Endodermal cell (in vitro differentiated cells): ENCODE measurements at regions not wholly inside any gene's neighbourhood (a gene's known extent, or its start where the extent isn't known, plus 50 kb on each side); places are given as distances from the start of the nearest gene placed in this dataset.
"Not testable (repeated sequence)": the region's sequence is repeated elsewhere in the genome, so short reads cannot be mapped to it uniquely, and the experiment has no call there.

Experiments
- DNase-seq: peaks from one replicate; pipeline ENCODE4 v3.0.0-alpha.2; 2017
- H3K27ac ChIP-seq: 2 replicates; pipeline ENCODE4 v1.5.1; 2013; ENCODE audit warnings: mild to moderate bottlenecking, low read depth, low read length, moderate library complexity
- H3K27me3 ChIP-seq: 2 replicates; pipeline ENCODE4 v1.6.1; 2013; ENCODE audit warnings: mild to moderate bottlenecking, low read length, moderate library complexity; ENCODE audit not compliant: insufficient read depth, control insufficient read depth, poor library complexity, severe bottlenecking
- H3K36me3 ChIP-seq: 2 replicates; pipeline ENCODE4 v1.7.0; 2013; ENCODE audit warnings: mild to moderate bottlenecking, low read length, moderate library complexity; ENCODE audit not compliant: control insufficient read depth, insufficient read depth
- H3K4me1 ChIP-seq: one replicate; pipeline ENCODE4 v1.7.0; 2013; ENCODE audit warnings: low read length; ENCODE audit not compliant: control insufficient read depth, insufficient read depth
- H3K4me3 ChIP-seq: 2 replicates; pipeline ENCODE4 v1.5.1; 2013; ENCODE audit warnings: mild to moderate bottlenecking, low read length, moderate library complexity
- H3K9ac ChIP-seq: 2 replicates; pipeline ENCODE4 v1.6.1; 2013; ENCODE audit warnings: mild to moderate bottlenecking, low read length, moderate library complexity; ENCODE audit not compliant: poor library complexity, severe bottlenecking; ENCODE audit errors: extremely low read depth
- H3K9me3 ChIP-seq: 2 replicates; pipeline ENCODE4 v1.6.1; 2013; ENCODE audit warnings: mild to moderate bottlenecking, low read length, moderate library complexity; ENCODE audit not compliant: control insufficient read depth
- H3K27ac Mint-ChIP-seq: 2 replicates; pipeline ENCODE4 v1.8.0; 2020; ENCODE audit warnings: mixed read lengths
- H3K27me3 Mint-ChIP-seq: 2 replicates; pipeline ENCODE4 v1.8.0; 2021; ENCODE audit warnings: mild to moderate bottlenecking, mixed read lengths; ENCODE audit not compliant: insufficient read depth
- H3K36me3 Mint-ChIP-seq: 2 replicates; pipeline ENCODE4 v1.8.0; 2020; ENCODE audit warnings: low read depth, mixed read lengths
- H3K4me1 Mint-ChIP-seq: 2 replicates; pipeline ENCODE4 v1.8.0; 2020; ENCODE audit warnings: mixed read lengths
- H3K4me3 Mint-ChIP-seq: 2 replicates; pipeline ENCODE4 v1.8.0; 2020; ENCODE audit warnings: mild to moderate bottlenecking, moderate library complexity, mixed read lengths
- H3K9me3 Mint-ChIP-seq: 2 replicates; pipeline ENCODE4 v1.8.0; 2020; ENCODE audit warnings: mild to moderate bottlenecking, mixed read lengths
- CTCF ChIP-seq: fragments of 200-600 bp; sonication (generic); conservative IDR thresholded peaks from 2 replicates; pipeline ENCODE4 v1.5.0; 2021; ENCODE audit warnings: antibody characterized with exemption, mild to moderate bottlenecking
- WGBS, 2 experiments: methylation state at CpG; one replicate each; pipeline versions ENCODE4 v1.1.5 to v1.1.7; 2013; ENCODE audit warnings: missing lambda C conversion rate in 2 of 2, mixed read lengths in 1 of 2; ENCODE audit not compliant: insufficient coverage in 1 of 2, insufficient read length in 1 of 2; 5-methylcytosine and 5-hydroxymethylcytosine counted together

GRCh38 chr17:53218723-53219122 is 604.0 kb upstream of the KIF2B start:
- no peak overlapping the region for H3K9ac ChIP-seq
- no peaks in the 10 kb centered on the region for H3K36me3 ChIP-seq
- H3K4me3 ChIP-seq = no peak overlapping the region
- H3K27ac Mint-ChIP-seq = no peak overlapping the region
- H3K4me1 ChIP-seq = no peaks in the 10 kb centered on the region
- H3K27ac ChIP-seq = no peak overlapping the region
- TF ChIP-seq CTCF = no peak
- H3K4me1 Mint-ChIP-seq = no peaks in the 10 kb centered on the region
- peaks cover 8% of the 10 kb centered on the region for H3K9me3 ChIP-seq
- H3K27me3 Mint-ChIP-seq = no peaks in the 10 kb centered on the region
- H3K27me3 ChIP-seq = no peaks in the 10 kb centered on the region
- no peak overlapping the region for H3K4me3 Mint-ChIP-seq
- DNase-seq = no peak
- H3K9me3 Mint-ChIP-seq = peaks cover 9% of the 10 kb centered on the region
- H3K36me3 Mint-ChIP-seq = no peaks in the 10 kb centered on the region
- WGBS, 2 experiments = no CpG with 5 or more reads among the region's 2 CpGs

- Histone ChIP-seq H3K27ac (no peak overlapping the region), H3K9me3 (peaks cover 8% of the 10 kb centered on the region), H3K27me3 (no peaks in the 10 kb centered on the region), H3K4me3 (no peak overlapping the region), H3K4me1 (no peaks in the 10 kb centered on the region), H3K9ac (no peak overlapping the region), H3K36me3 (no peaks in the 10 kb centered on the region)
- Mint-ChIP-seq H3K4me3 (no peak overlapping the region), H3K4me1 (no peaks in the 10 kb centered on the region), H3K36me3 (no peaks in the 10 kb centered on the region), H3K27me3 (no peaks in the 10 kb centered on the region), H3K9me3 (peaks cover 8% of the 10 kb centered on the region), H3K27ac (no peak overlapping the region)
- TF ChIP-seq CTCF = no peak
- WGBS, 2 experiments = 74 to 100% methylated on average over 1 to 2 of the region's 3 CpGs
- no peak for DNase-seq
Observed at GRCh38 chr17:53217311-53217710, 605.4 kb upstream of the KIF2B start.

GRCh38 chr17:53208935-53209334 is 613.8 kb upstream of the KIF2B start:
- H3K27me3 Mint-ChIP-seq, DNase-seq, H3K4me1 Mint-ChIP-seq, H3K36me3 ChIP-seq, H3K4me3 ChIP-seq, H3K27ac ChIP-seq, H3K4me1 ChIP-seq, H3K9me3 ChIP-seq, H3K9ac ChIP-seq, H3K4me3 Mint-ChIP-seq, H3K27me3 ChIP-seq, H3K27ac Mint-ChIP-seq, H3K36me3 Mint-ChIP-seq: not testable (repeated sequence)
- WGBS, 2 experiments = no CpG with 5 or more reads among the region's 1 CpG
- peaks cover 15% of the 10 kb centered on the region for H3K9me3 Mint-ChIP-seq

- Mint-ChIP-seq H3K27ac (no peak overlapping the region), H3K36me3 (no peaks in the 10 kb centered on the region), H3K4me1 (no peaks in the 10 kb centered on the region), H3K27me3 (no peaks in the 10 kb centered on the region), H3K9me3 (no peaks in the 10 kb centered on the region), H3K4me3 (no peak overlapping the region)
- Histone ChIP-seq H3K4me3 (no peak overlapping the region), H3K9me3 (no peaks in the 10 kb centered on the region), H3K27me3 (no peaks in the 10 kb centered on the region), H3K36me3 (no peaks in the 10 kb centered on the region), H3K4me1 (no peaks in the 10 kb centered on the region), H3K9ac (no peak overlapping the region), H3K27ac (no peak overlapping the region)
- 100% methylated on average over 1 of the region's 1 CpG; no CpG with 5 or more reads in 1 of the 2 experiments for WGBS, 2 experiments
- TF ChIP-seq CTCF = no peak
- no peak for DNase-seq
Observed at GRCh38 chr17:53193044-53193443, 629.7 kb upstream of the KIF2B start.
